Rectal smooth muscle tissue (tissue), 1 donor: ENCODE measurements at regions not wholly inside any gene's neighbourhood (a gene's known extent, or its start where the extent isn't known, plus 50 kb on each side); places are given as distances from the start of the nearest gene placed in this dataset.

Source experiments
- H3K27ac ChIP-seq: one replicate; pipeline ENCODE4 v1.7.0; 2013; ENCODE audit warnings: low read depth, low read length, inconsistent platforms
- H3K27me3 ChIP-seq: one replicate; pipeline ENCODE4 v1.7.0; 2013; ENCODE audit warnings: low read length; ENCODE audit not compliant: control insufficient read depth, insufficient read depth
- H3K36me3 ChIP-seq: one replicate; pipeline ENCODE4 v1.7.0; 2013; ENCODE audit warnings: low read length; ENCODE audit not compliant: control insufficient read depth, insufficient read depth
- H3K4me1 ChIP-seq: one replicate; pipeline ENCODE4 v1.7.0; 2013; ENCODE audit warnings: low read length; ENCODE audit not compliant: control insufficient read depth, insufficient read depth
- H3K4me3 ChIP-seq: one replicate; pipeline ENCODE4 v1.7.0; 2013; ENCODE audit warnings: low read length
- H3K9ac ChIP-seq: one replicate; pipeline ENCODE4 v1.7.0; 2013; ENCODE audit warnings: low read length

- Histone ChIP-seq H3K27ac (no peak overlapping the region), H3K9ac (no peak overlapping the region), H3K36me3 (no peaks in the 10 kb centered on the region), H3K4me1 (no peaks in the 10 kb centered on the region), H3K27me3 (no peaks in the 10 kb centered on the region), H3K4me3 (no peak overlapping the region)
These were observed 107.1 kb upstream of the NRP1 start for GRCh38 chr10:33441561-33441960.

GRCh38 chr10:33434933-33435332 is 100.5 kb upstream of the NRP1 start:
- no peak overlapping the region for H3K4me3 ChIP-seq
- H3K36me3 ChIP-seq = no peaks in the 10 kb centered on the region
- H3K4me1 ChIP-seq = no peaks in the 10 kb centered on the region
- H3K9ac ChIP-seq = no peak overlapping the region
- no peaks in the 10 kb centered on the region for H3K27me3 ChIP-seq
- H3K27ac ChIP-seq = no peak overlapping the region

GRCh38 chr10:33428682-33429081 is 94.2 kb upstream of the NRP1 start:
- H3K4me1 ChIP-seq = no peaks in the 10 kb centered on the region
- H3K27ac ChIP-seq = no peak overlapping the region

GRCh38 chr10:33423154-33423529 is 88.7 kb upstream of the NRP1 start:
- Histone ChIP-seq H3K36me3 (no peaks in the 10 kb centered on the region), H3K4me1 (no peaks in the 10 kb centered on the region), H3K9ac (no peak overlapping the region), H3K27me3 (no peaks in the 10 kb centered on the region), H3K4me3 (no peak overlapping the region), H3K27ac (no peak overlapping the region)

More at GRCh38 chr10:33428682-33429081, 94.2 kb upstream of the NRP1 start:
- Histone ChIP-seq H3K9ac (no peak overlapping the region), H3K27me3 (no peaks in the 10 kb centered on the region), H3K36me3 (no peaks in the 10 kb centered on the region), H3K4me3 (no peak overlapping the region)

- no peaks in the 10 kb centered on the region for H3K36me3 ChIP-seq
- no peaks in the 10 kb centered on the region for H3K27me3 ChIP-seq
- no peak overlapping the region for H3K9ac ChIP-seq
- no peak overlapping the region for H3K27ac ChIP-seq
- H3K4me1 ChIP-seq = no peaks in the 10 kb centered on the region
- no peak overlapping the region for H3K4me3 ChIP-seq
These were observed 88.1 kb upstream of the NRP1 start for GRCh38 chr10:33422471-33423153.

- no peak overlapping the region for H3K27ac ChIP-seq
- H3K4me1 ChIP-seq = no peaks in the 10 kb centered on the region
- no peak overlapping the region for H3K4me3 ChIP-seq
- no peaks in the 10 kb centered on the region for H3K36me3 ChIP-seq
- no peak overlapping the region for H3K9ac ChIP-seq
- no peaks in the 10 kb centered on the region for H3K27me3 ChIP-seq
These were observed 87.5 kb upstream of the NRP1 start for GRCh38 chr10:33421789-33422462.

- no peaks in the 10 kb centered on the region for H3K36me3 ChIP-seq
- no peak overlapping the region for H3K9ac ChIP-seq
- H3K4me3 ChIP-seq = no peak overlapping the region
- no peak overlapping the region for H3K27ac ChIP-seq
- H3K4me1 ChIP-seq = no peaks in the 10 kb centered on the region
- H3K27me3 ChIP-seq = no peaks in the 10 kb centered on the region
These were observed 84.8 kb upstream of the NRP1 start for GRCh38 chr10:33419311-33419710.

- Histone ChIP-seq H3K27ac (no peak overlapping the region), H3K27me3 (no peaks in the 10 kb centered on the region), H3K4me3 (no peak overlapping the region), H3K36me3 (no peaks in the 10 kb centered on the region), H3K4me1 (no peaks in the 10 kb centered on the region), H3K9ac (no peak overlapping the region)
These were observed 83.8 kb upstream of the NRP1 start for GRCh38 chr10:33418301-33418700.

- Histone ChIP-seq H3K27ac (no peak overlapping the region), H3K4me1 (peaks cover 2% of the 10 kb centered on the region), H3K36me3 (no peaks in the 10 kb centered on the region), H3K27me3 (no peaks in the 10 kb centered on the region), H3K4me3 (no peak overlapping the region), H3K9ac (no peak overlapping the region)
These were observed 82.2 kb upstream of the NRP1 start for GRCh38 chr10:33416691-33417090.

- Histone ChIP-seq H3K27ac (no peak overlapping the region), H3K36me3 (no peaks in the 10 kb centered on the region), H3K4me1 (peaks cover 2% of the 10 kb centered on the region), H3K9ac (no peak overlapping the region), H3K27me3 (no peaks in the 10 kb centered on the region), H3K4me3 (no peak overlapping the region)
These were observed 81.7 kb upstream of the NRP1 start for GRCh38 chr10:33416209-33416608.

- H3K4me1 ChIP-seq = peaks cover 2% of the 10 kb centered on the region
- H3K27me3 ChIP-seq = no peaks in the 10 kb centered on the region
- H3K9ac ChIP-seq = no peak overlapping the region
- no peaks in the 10 kb centered on the region for H3K36me3 ChIP-seq
- H3K27ac ChIP-seq = no peak overlapping the region
- no peak overlapping the region for H3K4me3 ChIP-seq
These were observed 80.4 kb upstream of the NRP1 start for GRCh38 chr10:33414841-33415240.

- H3K4me1 ChIP-seq = peaks cover 2% of the 10 kb centered on the region
- no peaks in the 10 kb centered on the region for H3K36me3 ChIP-seq
- no peaks in the 10 kb centered on the region for H3K27me3 ChIP-seq
- H3K4me3 ChIP-seq = no peak overlapping the region
- no peak overlapping the region for H3K9ac ChIP-seq
- H3K27ac ChIP-seq = no peak overlapping the region
These were observed 78.3 kb upstream of the NRP1 start for GRCh38 chr10:33412653-33413361.
